Stimulated activated CD4-positive, alpha-beta T cell treated with anti-CD3 and anti-CD28 coated beads, Interleukin-15, amount 100 ng/mL, for 48 hours (primary cell): ENCODE measurements at regions not wholly inside any gene's neighbourhood (a gene's known extent, or its start where the extent isn't known, plus 50 kb on each side); places are given as distances from the start of the nearest gene placed in this dataset.
"Not testable (repeated sequence)": the region's sequence is repeated elsewhere in the genome, so short reads cannot be mapped to it uniquely, and the experiment has no call there.

Experiments used
- DNase-seq, 2 donors: peaks; one replicate each; pipeline ENCODE4 v3.0.0-alpha.2; 2020; ENCODE audit warnings: low read depth in 2 of 2

DNA sequence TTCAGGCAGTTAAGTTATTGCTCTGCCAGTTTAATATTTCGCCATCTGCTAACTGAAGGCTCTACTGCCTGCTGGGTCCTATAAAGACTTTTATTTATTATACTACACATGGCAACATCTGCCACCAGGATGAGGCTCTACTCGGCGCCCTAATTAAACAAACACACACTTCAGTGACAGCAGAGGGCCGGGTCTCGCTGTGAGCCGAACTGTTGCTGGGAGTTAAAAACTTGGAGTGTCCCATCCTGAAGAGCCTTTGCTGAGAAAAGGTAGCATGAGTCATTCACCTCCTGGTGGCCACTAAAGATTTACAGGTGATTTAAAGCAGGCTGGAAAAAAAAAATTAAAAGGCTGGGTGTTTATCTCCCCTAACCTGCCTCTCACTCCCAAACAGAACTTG lies 183.7 kb downstream of the NPIPA8 start:
- not testable (repeated sequence) for DNase-seq

DNA sequence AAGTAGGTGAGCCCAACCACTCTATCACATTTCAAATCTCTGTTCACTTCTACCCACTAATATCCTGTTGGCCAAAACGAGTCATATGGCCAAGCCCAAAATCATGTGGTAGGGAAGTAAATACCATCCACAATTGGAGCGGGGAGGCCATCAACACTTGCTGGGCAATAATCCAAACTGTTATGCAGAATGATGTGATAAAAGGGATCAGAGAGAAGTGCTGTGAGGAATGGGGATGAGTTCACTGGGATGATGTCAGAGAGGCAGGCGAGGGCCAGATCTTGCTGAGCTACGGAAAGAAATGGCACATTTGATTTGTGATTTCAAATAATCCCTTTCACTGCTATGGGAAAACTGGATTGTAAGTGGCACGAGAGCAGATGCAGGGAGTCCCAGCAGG lies 188.4 kb downstream of the NPIPA8 start:
- DNase-seq, result not testable (repeated sequence)

DNA sequence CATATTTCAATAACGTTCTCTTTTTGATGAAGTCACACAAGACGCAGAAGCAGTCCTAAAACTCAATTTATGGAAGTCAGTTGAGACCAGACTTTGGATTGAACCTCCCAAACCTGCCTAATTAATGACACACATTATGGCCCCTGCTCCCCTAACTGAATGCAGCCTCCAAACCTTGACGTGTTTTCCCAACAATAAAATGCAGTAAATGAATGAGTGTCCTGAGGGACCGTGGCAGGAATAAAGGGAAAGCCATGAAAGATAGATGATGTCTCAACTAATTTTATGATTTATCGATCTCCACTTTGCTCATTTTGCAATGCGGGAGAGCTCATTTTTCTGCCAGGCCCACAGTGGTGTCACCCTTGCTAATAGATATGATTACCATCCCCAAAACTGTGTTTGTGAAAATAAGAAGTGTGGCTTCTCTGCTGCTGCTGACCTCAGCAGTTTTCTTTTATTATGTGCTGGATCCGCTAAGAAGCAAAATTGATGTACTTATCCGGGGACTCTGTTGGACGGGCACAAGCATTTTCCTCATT lies 189.9 kb downstream of the NPIPA8 start:
- DNase-seq, result not testable (repeated sequence)

DNA sequence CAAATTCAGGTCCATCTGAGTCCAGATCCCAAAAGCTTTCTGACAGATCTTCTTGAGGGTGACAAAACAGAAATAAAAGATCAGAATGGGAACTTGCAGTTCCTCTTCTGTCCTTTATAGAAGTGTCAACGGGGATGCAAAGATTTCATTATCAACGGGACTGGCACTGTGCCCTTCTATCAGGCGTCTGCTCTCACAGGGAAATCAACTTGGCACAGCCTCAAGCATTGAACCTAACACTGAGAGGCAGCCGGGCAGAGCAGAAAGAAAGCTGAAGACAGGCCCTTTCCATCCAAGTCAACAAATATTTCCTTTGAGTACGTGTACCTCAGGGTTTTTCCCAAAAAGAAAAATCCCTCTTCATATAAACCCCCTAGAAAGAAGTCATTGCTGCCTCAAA lies 194.5 kb downstream of the NPIPA8 start:
- DNase-seq, result not testable (repeated sequence)

DNA sequence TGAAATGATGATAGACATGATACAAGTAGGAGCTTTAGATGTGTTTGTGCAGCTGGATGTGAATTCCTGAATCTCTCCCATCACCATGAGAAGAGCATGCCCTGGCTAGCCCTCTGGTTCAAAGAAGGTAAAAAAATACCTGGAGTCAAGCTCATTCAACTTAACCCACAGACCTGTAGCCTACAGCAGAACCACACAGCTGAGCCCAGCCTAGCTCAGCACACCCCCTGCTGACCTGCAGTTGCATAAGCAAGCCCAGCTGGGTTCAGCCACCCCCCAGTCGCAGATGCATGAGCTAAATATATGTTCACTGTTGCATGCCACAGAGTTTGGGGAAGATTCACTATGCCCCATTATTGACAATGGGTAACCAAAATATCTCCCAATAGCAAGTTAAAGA lies 200.2 kb downstream of the NPIPA8 start:
- not testable (repeated sequence) for DNase-seq

DNA sequence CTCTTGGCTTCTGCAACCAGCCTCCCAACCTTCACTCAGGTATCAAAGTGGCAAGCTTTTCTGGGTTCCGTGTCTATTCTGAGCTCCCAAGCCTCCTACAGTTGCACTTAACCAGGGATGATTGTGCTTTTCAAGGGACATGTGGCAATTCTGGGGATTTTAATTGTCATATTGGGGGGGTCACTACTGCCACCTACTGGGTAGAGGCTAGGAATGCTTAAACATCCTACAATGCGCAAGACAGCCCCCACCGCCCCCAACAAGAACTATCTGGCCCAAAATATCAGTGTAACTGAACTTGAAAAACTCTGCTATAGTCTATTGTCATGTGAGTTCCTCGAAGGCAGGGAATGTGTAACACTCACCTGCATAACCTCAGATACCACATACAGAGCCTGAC lies 201.5 kb downstream of the NPIPA8 start:
- DNase-seq, result not testable (repeated sequence)

DNA sequence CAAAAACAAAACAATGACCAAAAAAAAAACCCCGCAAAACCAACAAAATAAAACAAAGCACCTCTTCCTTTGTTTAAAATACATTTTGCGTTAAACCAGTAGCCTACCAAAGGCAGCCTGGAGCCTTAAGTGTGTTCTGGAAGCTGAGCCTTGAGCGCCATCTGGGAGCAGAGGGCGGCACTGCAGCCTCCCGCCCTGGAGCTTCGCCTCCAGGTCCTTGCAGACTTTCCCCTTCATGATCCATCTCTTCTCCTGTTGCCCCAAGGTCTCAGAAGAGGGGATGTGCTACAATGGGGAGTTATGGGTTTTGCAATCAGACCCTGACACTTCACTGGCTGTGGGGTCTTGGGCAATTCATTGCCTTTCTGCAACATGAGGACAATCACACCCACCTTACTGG lies 204.9 kb downstream of the NPIPA8 start:
- not testable (repeated sequence) for DNase-seq

DNA sequence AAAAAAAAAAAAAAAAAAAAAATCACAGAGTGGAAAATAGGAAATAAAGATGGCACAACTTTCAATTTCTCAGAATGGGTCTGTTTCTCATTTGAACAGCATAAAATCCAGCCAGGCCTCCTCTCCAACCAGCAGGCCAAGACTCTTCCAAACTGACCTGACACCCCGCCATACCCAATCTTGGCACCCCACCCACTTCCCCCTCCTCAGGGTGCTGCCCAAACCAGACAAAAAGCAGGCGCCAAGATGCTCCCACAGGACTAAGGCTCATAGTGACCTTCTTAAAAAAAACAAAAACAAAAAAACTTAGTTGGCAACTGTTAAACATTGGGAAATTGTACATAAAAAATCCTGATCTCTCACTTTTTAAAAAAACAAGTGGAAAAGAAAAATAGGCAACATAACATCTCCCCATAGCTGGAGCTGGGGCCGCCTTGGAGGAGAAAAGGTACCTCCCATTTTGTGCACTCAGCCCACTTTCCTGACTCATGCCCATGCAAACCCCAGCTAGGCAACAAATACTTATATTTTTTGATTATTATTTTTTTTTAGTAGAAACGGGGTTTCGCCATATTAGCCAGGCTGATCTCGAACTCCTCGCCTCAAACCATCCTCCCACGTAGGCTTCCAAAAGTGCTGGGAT lies 205.9 kb downstream of the NPIPA8 start:
- DNase-seq, result not testable (repeated sequence)

DNA sequence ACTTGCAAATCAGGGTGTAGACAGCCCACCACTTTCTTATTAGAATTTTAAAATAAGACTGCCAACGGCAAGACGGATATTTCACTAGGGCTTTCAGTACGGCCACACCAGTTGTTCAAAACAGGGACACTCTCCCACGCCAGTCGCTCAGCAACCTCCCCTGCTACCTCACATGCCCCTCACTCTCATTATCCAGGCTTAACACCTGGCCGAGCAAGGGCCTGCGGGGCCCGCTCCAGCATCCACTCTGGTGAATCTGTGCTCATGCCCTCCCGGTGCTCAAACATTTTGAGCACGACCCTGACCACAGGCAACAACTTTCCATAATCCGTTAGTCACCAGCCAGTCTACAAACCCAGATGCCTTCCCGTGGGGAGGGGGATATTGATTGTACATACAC lies 209.5 kb downstream of the NPIPA8 start:
- DNase-seq, result not testable (repeated sequence)

DNA sequence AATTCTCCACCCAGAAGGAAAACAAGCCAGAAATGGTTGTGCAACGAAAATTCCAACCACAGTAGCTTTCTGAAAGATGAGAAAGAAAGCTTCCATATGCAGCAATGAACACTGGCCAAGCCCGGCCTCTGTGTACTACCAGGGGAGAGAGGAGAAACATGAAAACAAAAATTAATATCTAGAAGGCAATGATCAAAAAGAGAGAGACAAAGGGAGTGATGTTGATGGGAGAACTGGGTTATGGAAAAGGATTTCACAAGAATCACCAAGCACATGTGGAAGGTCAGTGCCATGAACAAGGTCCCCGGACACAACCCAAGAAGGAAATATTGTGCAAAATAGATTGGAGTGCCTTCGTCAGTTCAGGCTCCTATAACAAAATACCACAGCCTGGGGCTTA lies 217.4 kb downstream of the NPIPA8 start:
- not testable (repeated sequence) for DNase-seq

DNA sequence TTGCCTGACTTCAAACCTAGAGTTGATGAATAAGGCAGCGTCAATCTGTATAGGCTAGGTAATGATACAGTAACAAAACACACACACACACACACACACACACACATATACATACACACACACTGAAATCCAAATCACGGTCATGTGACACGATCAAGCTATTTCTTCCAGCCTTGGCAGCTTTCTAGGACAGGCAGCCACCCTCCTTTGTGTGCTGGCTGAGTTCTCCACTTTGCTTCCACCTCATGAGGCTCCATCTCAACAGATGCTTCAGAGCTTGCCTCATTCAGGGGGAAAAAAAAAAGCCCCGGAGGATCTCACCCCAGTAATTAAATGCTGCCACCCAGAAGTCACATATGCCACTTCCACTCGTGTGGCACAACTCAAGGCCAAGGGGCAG lies 217.9 kb downstream of the NPIPA8 start:
- DNase-seq, result not testable (repeated sequence)

DNA sequence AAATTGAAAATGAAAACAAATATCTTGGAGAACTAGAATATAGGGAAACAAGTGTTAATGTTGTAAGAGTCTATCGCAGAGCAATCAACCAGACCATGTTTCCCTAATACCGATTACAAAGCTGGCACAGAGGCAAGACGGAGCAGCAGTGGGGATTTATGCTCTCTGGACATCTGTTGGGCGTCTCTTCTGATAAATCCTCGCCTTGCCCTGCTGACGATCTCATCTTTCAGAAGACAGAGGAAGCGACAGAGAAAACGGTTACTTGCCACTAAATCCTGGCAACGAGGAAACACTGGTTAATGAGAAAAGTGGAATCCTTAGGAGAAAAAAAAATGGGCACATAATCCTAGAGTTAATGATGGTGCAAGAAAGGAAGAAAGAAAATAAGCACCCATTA lies 218.5 kb downstream of the NPIPA8 start:
- DNase-seq, result not testable (repeated sequence)

DNA sequence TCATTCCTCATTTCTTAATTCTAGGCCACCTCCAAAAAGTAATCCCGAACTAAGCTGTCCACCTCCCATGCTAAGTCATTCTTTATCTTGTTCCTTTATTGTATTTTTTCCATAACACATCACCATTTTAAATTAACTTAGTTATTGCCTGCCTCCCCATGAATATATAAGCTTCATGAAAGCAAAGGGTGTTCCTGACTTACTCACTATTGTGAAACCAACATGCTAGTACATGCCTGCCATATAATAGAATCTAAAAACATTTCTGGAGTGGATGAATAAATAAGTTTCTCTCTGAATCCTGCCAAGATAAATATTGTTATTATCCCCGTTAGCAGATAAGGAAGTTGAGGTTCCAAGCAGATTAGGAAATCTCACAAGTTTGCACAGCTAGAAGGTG lies 232.1 kb downstream of the NPIPA8 start:
- DNase-seq, result not testable (repeated sequence)

DNA sequence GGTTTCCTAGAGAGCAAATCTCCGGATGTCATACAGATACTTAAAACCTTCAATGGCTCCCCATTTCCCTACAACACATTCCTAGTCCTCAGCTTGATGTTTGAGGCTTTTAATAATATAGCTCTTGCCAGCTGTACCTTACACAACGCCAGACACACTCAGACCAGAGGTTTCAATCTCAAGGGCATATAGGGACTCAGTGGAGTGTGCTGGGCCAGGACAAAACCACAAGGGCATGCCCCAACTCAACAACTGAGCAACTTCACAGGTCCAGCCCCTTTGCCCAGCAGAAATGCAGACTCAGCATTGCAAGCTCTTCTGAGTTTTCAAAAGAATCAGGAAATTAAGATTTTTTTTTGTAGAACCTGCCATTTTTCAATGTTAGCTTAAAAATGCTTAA lies 235.5 kb downstream of the NPIPA8 start:
- DNase-seq, result not testable (repeated sequence)

DNA sequence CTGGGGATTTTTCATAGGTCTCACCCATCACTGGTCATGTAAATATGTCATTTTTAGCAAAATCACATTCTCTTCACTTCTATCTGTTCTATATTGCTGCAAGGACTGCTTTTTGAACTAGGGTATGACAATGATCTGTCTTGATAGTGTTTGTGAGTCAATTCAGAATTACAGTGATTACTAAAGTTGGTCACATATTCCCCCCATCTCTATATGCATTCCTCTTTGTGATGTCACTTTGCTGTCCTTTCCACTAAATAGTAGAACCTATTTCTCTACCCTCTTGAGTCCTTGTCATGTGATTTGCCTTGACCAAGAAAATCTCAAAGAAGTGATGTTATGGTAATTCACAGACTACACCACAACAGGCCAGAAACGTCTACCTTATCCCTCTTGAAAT lies 243.9 kb downstream of the NPIPA8 start:
- DNase-seq, result not testable (repeated sequence)

DNA sequence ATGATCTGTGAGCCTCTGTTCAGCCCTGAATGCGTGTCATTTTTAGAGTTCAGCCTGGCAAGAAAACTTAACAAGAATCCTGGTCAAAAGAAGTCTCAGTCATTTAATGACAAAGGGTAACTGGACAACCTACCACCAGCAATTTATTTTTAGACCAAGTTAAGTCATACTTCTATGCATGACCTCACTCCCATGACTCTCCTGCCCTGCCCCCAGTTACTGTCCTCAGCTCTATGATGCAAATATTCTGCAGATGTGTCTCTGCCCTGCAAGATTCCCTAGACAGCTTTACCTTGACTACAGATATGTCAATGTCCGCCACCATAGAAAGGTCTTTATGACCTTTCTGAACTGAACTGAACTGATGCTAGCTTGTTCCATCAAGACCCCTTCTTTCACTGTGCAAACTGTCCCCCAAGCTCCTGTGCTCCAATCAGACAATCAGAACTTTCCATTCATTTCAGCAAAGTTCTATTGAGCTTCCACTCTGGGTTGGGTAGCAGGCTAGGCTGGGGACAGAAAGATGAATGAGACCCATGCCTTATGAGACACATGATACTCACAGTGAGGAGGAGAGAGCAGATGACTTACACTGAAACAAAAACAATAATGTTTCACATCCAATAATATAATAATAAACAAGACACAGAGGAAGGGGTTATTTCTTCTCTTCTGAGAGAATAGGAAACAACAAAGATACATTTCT lies 255.7 kb downstream of the NPIPA8 start:
- not testable (repeated sequence) for DNase-seq

DNA sequence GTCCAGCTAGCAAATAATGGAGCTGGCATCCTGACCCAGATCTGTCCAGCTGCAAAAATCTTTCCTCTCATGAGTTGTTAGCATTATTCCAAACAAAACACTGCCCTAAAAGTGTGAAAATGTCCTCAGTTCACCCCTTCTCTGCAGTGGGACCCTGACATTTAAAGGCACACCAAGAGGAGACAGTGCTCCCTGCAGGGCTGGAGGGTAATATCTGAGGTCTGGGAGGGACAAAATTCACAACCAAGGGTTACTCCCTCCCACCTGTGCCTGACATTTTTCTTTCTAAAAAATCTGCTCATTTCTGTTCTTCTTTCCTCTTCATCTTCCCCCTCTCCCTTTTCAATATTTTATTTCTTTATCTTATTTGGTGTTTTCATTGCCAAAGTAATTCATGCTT lies 258.6 kb downstream of the NPIPA8 start:
- not testable (repeated sequence) for DNase-seq

DNA sequence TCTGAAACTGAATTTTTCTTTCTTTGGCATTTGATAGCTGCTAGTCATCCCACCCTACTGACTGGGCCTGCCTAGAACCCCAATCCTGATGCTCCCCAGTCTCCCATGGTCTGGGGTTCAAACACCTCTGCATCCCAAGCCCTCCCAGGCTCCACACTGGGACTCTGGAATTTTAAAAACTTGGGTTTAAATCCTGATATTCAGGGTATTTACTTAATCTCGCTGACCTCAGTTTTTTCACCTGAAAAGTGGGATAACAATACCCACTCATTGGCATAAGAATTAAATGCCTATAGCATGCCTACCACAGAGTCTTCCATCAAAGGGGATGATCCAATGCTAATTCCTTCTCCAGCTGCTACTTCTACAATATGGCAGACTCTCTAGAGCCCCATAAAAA lies 264.4 kb downstream of the NPIPA8 start:
- no peak for DNase-seq

DNA sequence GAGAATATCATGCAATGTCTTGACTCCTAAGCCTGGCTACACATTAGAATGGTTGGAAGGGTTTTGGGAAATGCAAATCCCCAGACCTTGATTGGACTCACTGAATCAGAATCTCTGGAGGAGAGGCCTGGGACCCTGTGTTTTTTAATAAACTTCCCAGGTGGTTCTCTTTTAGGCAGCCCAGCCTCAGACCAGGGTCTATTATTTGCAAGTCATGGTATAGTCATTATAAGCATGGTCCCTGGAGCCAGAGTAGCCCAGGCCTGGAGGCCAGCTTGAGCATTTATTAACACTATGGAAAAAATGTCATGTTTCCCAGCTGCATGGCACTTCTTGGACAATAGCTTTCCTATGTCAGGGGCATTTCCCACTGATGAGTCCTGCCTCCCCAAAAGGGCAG lies 266.9 kb downstream of the NPIPA8 start:
- DNase-seq, result no peak

DNA sequence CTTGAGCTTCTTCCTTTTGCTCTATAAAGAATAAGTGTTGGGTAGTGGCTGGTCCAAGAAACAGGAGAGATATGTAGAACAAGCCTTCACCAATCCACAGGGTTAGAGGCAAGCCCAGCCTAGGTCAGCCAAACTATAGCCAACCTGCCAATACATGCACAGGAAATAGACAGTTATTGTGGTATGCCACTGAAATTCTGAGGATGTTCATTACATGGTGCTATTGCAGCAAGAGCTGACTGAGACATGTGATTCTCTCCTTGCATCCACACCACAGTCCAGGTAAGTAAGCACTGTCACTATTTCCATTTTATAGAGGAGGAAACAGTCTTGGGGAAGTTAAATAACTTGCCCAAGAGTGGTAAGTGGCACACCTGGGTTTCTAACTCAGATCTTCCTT lies 268.1 kb downstream of the NPIPA8 start:
- no peak for DNase-seq

DNA sequence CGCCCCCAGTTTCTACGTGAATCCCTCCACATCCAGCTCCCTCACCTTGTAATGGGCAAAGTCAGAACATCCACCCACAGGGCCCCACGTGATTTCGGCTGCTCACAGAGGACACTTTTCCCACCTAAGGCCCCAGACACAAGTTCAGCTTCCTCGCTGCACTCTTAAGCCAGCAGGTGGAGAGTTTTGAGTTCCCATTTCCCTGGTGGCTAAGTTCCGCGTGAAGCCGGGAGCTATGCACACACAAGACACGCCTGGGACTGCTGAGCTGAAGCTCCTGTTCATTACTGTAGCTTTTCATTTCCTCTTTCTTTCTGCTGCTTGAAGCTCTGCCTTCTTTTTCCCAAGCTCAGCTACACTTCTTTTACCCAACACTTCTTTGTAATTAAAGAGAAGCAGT lies 273.8 kb downstream of the NPIPA8 start:
- DNase-seq, result no peak

DNA sequence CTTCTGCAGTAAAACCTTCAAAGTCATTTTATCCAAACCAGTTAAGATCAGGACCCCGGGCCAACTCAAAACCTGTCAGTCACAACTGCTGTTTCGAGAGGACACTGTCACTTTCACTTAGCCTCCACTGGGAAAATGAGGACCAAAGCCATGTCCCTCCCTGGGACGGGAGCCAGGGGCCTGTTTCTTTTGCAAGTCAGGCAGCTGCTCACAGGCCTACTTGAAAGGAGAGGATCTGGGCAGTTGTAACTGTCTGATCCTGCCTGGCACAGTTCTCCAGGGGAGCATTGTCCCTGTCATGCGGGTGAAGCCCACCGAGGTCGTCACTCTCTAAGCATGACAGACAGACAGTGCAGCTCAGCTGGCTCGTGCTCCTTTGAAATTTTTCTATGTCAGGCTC lies 276.2 kb downstream of the NPIPA8 start:
- no peak for DNase-seq

DNA sequence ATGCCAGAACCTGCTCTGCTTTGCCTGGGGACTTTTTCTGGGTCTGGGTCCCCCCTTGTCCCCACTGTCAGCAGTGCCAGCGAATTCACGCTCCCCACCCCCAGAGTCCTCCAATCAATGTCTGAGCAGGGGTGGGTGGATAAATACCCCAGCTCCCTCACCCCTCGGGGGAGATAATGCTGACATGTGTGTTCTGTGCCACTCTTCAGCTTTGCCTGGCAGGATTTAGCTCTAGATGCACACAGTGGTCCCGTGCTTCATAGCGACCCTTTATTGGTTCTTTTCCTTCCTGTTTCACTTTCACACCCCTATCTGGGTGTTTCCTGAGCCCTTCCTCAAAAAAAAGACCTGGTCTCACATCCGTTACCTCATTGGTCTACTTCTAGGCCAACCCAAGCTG lies 277.0 kb downstream of the NPIPA8 start:
- DNase-seq, result no peak
